HG03521 (cell line): ENCODE measurements at regions not wholly inside any gene's neighbourhood (a gene's known extent, or its start where the extent isn't known, plus 50 kb on each side); places are given as distances from the start of the nearest gene placed in this dataset.
"Not testable (repeated sequence)": the region's sequence is repeated elsewhere in the genome, so short reads cannot be mapped to it uniquely, and the experiment has no call there.

Experiments used
- ATAC-seq: cut with Tn5 transposase; IDR thresholded peaks from one replicate; pipeline ENCODE4 v1.9.1; 2021; ENCODE audit warnings: mild to moderate bottlenecking, moderate library complexity; ENCODE audit not compliant: unreplicated experiment

GRCh38 chr4:112770114-112770513 is 133.2 kb downstream of the LARP7 start:
- no peak for ATAC-seq

- ATAC-seq = no peak
Measured at GRCh38 chr4:112775801-112776200, 138.9 kb downstream of the LARP7 start.

- no peak for ATAC-seq
Measured at GRCh38 chr4:112776535-112776934, 139.6 kb downstream of the LARP7 start.

- no peak for ATAC-seq
Measured at GRCh38 chr4:112778520-112778919, 141.6 kb downstream of the LARP7 start.

GRCh38 chr4:112793033-112793432 is 156.1 kb downstream of the LARP7 start:
- ATAC-seq = no peak

- ATAC-seq = no peak
Measured at GRCh38 chr4:112800001-112800400, 163.1 kb downstream of the LARP7 start.

- no peak for ATAC-seq
Measured at GRCh38 chr4:112801341-112801740, 164.4 kb downstream of the LARP7 start.

- no peak for ATAC-seq
Measured at GRCh38 chr4:112802780-112803179, 165.8 kb downstream of the LARP7 start.

- no peak for ATAC-seq
Measured at GRCh38 chr4:112807083-112807482, 170.1 kb downstream of the LARP7 start.

- no peak for ATAC-seq
Measured at GRCh38 chr4:112808001-112808400, 171.1 kb downstream of the LARP7 start.

GRCh38 chr4:112813790-112814189 is 176.8 kb downstream of the LARP7 start:
- ATAC-seq = no peak

- peak; percentile 97 for ATAC-seq
Measured at GRCh38 chr4:112817933-112818593, 181.1 kb downstream of the LARP7 start.

- peak; percentile 24 for ATAC-seq
Measured at GRCh38 chr4:112818594-112818965, 181.6 kb downstream of the LARP7 start.

GRCh38 chr4:112819729-112820128 is 182.8 kb downstream of the LARP7 start:
- no peak for ATAC-seq

GRCh38 chr4:112823156-112823555 is 186.2 kb downstream of the LARP7 start:
- ATAC-seq = no peak

- no peak for ATAC-seq
Measured at GRCh38 chr4:112823606-112824005, 186.7 kb downstream of the LARP7 start.

GRCh38 chr4:112830753-112831386 is 193.9 kb downstream of the LARP7 start:
- no peak for ATAC-seq

- ATAC-seq = no peak
Measured at GRCh38 chr4:112832493-112832892, 195.6 kb downstream of the LARP7 start.

GRCh38 chr4:112836895-112837294 is 200.0 kb downstream of the LARP7 start:
- ATAC-seq = no peak

- ATAC-seq = not testable (repeated sequence)
Measured at GRCh38 chr4:112838015-112838414, 201.1 kb downstream of the LARP7 start.

- no peak for ATAC-seq
Measured at GRCh38 chr4:112840061-112840460, 203.1 kb downstream of the LARP7 start.

GRCh38 chr4:112840619-112841018 is 203.7 kb downstream of the LARP7 start:
- ATAC-seq = no peak

- no peak for ATAC-seq
Measured at GRCh38 chr4:112842513-112842912, 205.6 kb downstream of the LARP7 start.
